ENCODE measurements at regions not wholly inside any gene's neighbourhood (a gene's known extent, or its start where the extent isn't known, plus 50 kb on each side); places are given as distances from the start of the nearest gene placed in this dataset.

GRCh38 chr13:27014406-27015359 is 156.9 kb downstream of the USP12 start:
- DNase-seq (ENCODE audit: low read depth in 2 of 2) = no peak

DNA sequence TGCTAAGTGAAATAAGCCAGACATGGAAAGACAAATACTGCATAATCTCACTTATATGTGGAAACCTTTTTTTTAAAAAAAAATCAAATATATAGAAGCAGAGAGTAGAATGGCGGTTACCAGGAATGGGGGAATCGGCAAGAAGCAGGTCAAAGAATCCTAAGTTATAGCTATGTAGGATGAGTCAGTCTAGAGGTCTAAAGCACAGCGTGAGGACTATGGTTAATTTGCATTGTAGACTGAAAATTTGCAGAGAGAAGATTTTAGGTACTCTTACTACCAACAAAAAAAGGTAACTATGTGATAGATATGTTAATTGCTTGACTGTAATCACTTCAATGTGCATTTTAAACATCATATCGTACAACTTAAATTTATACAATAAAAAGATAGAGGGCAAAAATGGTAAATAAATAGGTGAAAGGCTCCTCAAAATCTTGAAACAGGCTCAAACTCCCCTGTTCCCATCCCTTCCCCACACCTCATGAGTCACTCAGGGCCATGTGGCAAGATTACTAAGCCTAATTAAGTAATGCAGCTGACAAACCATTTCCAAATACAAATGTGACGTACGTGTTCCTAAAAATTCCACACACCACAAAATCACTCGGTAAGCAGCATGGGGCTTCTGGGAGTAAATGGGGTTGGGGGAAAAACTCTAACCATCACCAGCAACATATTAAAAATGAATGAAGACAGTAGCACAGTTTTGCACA is 159.0 kb downstream of the USP12 start:
- DNase-seq (ENCODE audit: low read depth in 2 of 2) = peak; percentile 70 to 74

DNA sequence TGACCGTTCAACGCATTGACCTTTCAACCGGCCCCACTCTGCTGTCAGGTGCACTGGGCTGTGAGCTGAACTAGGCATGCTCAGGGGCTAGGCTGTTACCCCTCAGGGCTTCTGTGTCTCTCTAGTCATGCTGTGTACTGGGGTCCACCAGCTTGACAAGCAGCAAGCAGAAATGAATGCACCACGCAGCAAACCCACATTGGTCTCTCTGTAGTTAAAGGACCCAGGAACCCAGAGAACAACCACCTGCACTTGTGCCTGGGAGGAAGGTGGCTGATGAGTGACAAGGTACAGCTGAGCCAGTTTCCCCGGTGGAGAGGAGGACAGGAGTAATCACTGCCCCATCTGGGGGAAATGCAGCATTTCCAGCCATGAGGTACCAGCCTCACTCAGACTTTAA is 159.9 kb downstream of the USP12 start:
- DNase-seq (ENCODE audit: low read depth in 2 of 2) = no peak

GRCh38 chr13:27008733-27009132 is 162.9 kb downstream of the USP12 start:
- DNase-seq (ENCODE audit: low read depth in 2 of 2) = no peak

GRCh38 chr13:27007166-27007565 is 164.4 kb downstream of the USP12 start:
- DNase-seq (ENCODE audit: low read depth in 2 of 2) = no peak

GRCh38 chr13:27006519-27007161 is 165.0 kb downstream of the USP12 start:
- DNase-seq (ENCODE audit: low read depth in 2 of 2) = no peak

- DNase-seq (ENCODE audit: low read depth in 2 of 2) = no peak
These were observed 165.6 kb downstream of the USP12 start for GRCh38 chr13:27005976-27006518.

DNA sequence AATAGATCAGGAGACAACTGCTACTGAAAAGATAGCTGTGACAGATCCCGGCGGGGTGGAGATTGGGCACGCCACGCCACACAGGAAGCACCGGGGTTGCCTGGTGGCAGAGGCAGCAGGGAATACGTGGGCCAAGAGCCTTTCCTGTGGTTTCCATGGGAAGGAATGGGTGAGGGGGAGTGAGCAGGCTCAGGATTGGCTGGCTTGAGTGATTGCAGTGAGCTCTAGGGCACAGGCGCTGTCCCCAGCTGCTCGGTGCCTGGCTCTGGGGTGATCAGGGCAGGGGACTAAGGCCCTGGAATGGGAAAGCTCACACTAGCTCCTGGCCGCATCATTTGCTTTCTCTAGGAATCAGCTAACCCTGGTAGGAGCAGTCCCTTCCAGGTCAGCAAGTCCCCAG is 166.1 kb downstream of the USP12 start:
- no peak for DNase-seq (ENCODE audit: low read depth in 2 of 2)

- DNase-seq (ENCODE audit: low read depth in 2 of 2) = no peak
These were observed 166.7 kb downstream of the USP12 start for GRCh38 chr13:27004866-27005265.

GRCh38 chr13:27004326-27004725 is 167.3 kb downstream of the USP12 start:
- no peak for DNase-seq (ENCODE audit: low read depth in 2 of 2)

DNA sequence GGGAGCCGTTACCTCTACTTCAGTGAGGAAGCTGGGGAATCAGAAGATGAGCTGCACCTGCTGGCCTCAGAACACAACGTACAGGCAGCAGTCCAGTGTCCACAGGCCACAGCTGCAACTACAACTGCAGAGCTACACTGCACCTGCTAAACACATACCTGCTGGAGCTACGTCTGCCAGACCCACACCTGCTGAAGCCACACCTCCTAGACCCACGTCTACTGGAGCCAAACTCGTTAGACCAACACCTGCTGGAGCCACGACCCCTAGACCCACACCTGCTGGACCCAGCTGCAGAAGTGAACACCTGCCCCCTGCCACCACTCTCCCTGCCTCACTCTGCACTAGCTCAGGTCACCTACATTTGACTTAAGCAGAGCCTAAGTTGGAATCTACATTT is 169.9 kb downstream of the USP12 start:
- no peak for DNase-seq (ENCODE audit: low read depth in 2 of 2)

DNA sequence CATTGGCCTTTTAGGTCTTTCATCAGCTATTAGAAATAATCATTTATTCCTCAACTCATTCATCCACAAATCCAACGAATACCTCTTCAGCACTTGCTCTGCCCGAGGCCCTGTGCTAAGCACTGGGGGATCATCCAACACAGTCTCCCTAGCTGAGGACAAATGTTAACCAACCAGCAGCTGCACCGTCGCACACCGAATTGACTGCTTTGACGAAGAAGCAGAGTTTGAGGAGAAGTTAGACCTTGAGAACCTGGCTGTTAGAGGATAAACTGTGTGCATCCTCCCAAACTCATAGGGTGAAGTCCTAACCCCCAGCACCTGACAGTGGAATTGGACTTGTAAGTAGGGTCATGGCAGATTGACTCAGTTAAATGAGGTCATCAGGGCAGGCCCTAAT is 170.9 kb downstream of the USP12 start:
- no peak for DNase-seq (ENCODE audit: low read depth in 2 of 2)

GRCh38 chr13:26999499-26999898 is 172.1 kb downstream of the USP12 start:
- DNase-seq (ENCODE audit: low read depth in 2 of 2) = no peak

- DNase-seq (ENCODE audit: low read depth in 2 of 2) = no peak
These were observed 173.3 kb downstream of the USP12 start for GRCh38 chr13:26998292-26998691.

DNA sequence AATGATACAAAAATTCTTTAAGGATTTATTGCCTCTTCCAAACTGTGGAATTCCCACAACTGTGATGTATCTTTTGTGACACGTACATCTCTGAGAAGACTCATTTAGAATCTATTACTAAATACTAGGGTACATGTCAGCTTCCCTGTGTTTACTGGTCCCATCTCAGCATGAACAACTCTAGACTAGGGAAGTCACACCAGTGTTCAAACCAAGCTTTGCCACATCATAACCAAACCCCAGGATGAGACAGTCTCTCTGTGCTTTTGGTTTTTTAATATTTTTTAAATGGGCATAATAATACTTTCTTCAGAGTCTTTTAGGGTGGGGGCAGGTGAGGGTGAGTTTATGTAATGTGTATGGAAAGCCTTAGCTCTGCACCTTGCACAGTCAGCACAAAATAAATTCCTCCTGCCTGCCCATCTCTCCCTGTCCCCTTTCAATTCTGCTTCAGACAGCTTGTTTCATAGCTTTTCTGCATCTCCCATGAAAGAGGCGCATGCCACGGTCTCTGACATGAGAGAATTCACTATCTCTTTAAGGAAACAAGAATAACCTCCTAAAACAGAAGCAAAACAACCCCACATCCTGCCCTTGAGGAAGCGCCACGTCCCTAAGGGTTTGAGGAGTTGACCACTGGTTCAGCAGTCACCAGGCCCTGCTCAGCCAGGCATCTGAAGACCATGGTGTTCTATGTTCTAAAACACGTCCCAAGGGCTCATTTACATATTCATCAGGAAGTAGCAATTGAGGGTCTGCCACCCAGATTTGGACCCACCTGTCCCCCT is 174.5 kb downstream of the USP12 start:
- no peak for DNase-seq (ENCODE audit: low read depth in 2 of 2)

DNA sequence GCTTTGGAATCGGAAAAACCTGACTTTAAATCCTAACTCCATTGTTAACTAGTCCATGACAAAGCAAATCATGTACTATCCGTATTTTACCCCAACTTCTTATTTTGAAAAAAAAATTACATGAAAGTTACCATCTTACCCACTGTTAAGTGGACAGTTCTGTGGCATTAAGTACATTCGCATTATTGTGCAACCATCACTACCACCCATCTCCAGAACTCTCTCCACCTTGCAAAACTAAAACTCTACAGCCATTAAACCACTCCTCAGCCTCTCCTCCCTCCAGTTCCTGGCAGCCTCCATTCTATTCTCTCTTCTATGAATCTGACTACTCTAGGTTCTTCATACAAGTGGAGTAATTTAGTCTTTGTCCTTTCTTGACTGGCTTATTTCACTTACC is 176.5 kb downstream of the USP12 start:
- DNase-seq (ENCODE audit: low read depth in 2 of 2) = no peak

GRCh38 chr13:26993780-26994179 is 177.8 kb downstream of the USP12 start:
- DNase-seq (ENCODE audit: low read depth in 2 of 2) = no peak

DNA sequence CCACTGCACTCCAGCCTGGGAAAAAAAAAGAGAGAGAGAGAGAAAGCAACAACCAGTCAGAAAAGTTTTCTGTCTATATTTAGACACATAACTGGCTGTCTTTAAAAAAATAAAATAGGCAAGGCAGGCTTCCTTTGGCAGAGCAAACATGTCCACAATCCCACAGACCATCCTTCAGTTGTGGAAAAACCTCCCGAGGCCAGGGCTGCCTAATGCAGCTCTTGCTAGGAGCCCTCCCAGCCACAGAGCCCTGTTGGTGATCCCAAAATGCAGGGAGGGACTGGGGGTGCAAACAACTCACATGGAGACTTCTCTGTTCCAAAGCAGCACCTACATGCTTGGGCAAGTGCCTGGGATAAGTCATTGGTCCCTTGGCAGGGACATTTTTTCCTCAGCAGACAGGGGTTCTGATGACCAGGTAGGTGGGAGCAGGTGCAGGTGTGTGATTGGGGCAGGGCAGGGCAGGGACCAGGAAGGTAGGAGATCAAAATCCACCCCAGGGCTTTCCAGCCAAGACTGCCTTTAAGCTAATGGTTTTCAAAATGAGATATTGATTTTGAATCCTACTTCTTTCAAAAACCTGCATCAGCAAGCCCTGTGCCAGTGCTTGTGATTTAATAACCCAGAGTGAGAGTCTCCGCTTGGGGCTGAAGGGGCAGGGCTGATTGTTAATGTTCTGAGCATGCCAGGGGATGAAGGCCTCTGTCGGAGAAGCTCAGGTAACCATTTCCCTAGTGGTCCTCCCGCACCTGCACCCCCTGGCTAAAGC is 178.5 kb downstream of the USP12 start:
- DNase-seq (ENCODE audit: low read depth in 2 of 2) = no peak

- DNase-seq (ENCODE audit: low read depth in 2 of 2) = no peak
These were observed 180.0 kb downstream of the USP12 start for GRCh38 chr13:26991508-26992181.
